HG02943 (cell line): ENCODE measurements at regions not wholly inside any gene's neighbourhood (a gene's known extent, or its start where the extent isn't known, plus 50 kb on each side); places are given as distances from the start of the nearest gene placed in this dataset.

Experiments
- ATAC-seq: cut with Tn5 transposase; IDR thresholded peaks from one replicate; pipeline ENCODE4 v1.9.1; 2021; ENCODE audit warnings: mild to moderate bottlenecking, low read depth, moderate library complexity; ENCODE audit not compliant: unreplicated experiment

- ATAC-seq, result no peak
These were observed 413.1 kb downstream of the KCNRG start for GRCh38 chr13:50428183-50428877.

- ATAC-seq, result no peak
These were observed 408.5 kb downstream of the DLEU7 start for GRCh38 chr13:50435011-50435410.

GRCh38 chr13:50437252-50437651 lies 406.2 kb downstream of the DLEU7 start:
- no peak for ATAC-seq

GRCh38 chr13:50438351-50438750 lies 405.1 kb downstream of the DLEU7 start:
- no peak for ATAC-seq

- ATAC-seq, result no peak
These were observed 402.4 kb downstream of the DLEU7 start for GRCh38 chr13:50441130-50441529.

GRCh38 chr13:50444726-50445125 lies 398.8 kb downstream of the DLEU7 start:
- no peak for ATAC-seq

- ATAC-seq, result no peak
These were observed 396.9 kb downstream of the DLEU7 start for GRCh38 chr13:50446611-50447010.

- no peak for ATAC-seq
These were observed 394.9 kb downstream of the DLEU7 start for GRCh38 chr13:50448535-50448998.

GRCh38 chr13:50449465-50449864 lies 394.0 kb downstream of the DLEU7 start:
- ATAC-seq, result no peak

- no peak for ATAC-seq
These were observed 393.2 kb downstream of the DLEU7 start for GRCh38 chr13:50450279-50450678.

- no peak for ATAC-seq
These were observed 391.9 kb downstream of the DLEU7 start for GRCh38 chr13:50451609-50452008.

GRCh38 chr13:50452028-50452427 lies 391.5 kb downstream of the DLEU7 start:
- no peak for ATAC-seq

GRCh38 chr13:50452756-50453155 lies 390.7 kb downstream of the DLEU7 start:
- ATAC-seq, result no peak

- no peak for ATAC-seq
These were observed 390.3 kb downstream of the DLEU7 start for GRCh38 chr13:50453188-50453587.

- ATAC-seq, result no peak
These were observed 387.4 kb downstream of the DLEU7 start for GRCh38 chr13:50456111-50456510.

- no peak for ATAC-seq
These were observed 385.8 kb downstream of the DLEU7 start for GRCh38 chr13:50457415-50458393.

GRCh38 chr13:50459046-50459445 lies 384.4 kb downstream of the DLEU7 start:
- ATAC-seq, result no peak

GRCh38 chr13:50459658-50460057 lies 383.8 kb downstream of the DLEU7 start:
- no peak for ATAC-seq

GRCh38 chr13:50460358-50460757 lies 383.1 kb downstream of the DLEU7 start:
- no peak for ATAC-seq

- ATAC-seq, result no peak
These were observed 382.3 kb downstream of the DLEU7 start for GRCh38 chr13:50461189-50461588.

GRCh38 chr13:50463719-50464118 lies 379.8 kb downstream of the DLEU7 start:
- ATAC-seq, result no peak
